GM23338 (cell line): ENCODE measurements at regions not wholly inside any gene's neighbourhood (a gene's known extent, or its start where the extent isn't known, plus 50 kb on each side); places are given as distances from the start of the nearest gene placed in this dataset.

Experiments
- ATAC-seq: fragments of 200-7000 bp; cut with Tn5 transposase; 3 replicates; pipeline ENCODE4 v1.9.1; 2020
- DNase-seq: peaks from one replicate; pipeline ENCODE4 v3.0.0-alpha.2; 2015; ENCODE audit warnings: low spot score
- H2AFZ ChIP-seq: fragments of 200-600 bp; sonication (generic); 2 replicates; pipeline ENCODE4 v1.8.0; 2016; ENCODE audit warnings: antibody characterized with exemption, mild to moderate bottlenecking, moderate library complexity
- H3F3A ChIP-seq: fragments of 200-600 bp; sonication (generic); replicated peaks from 2 replicates; pipeline ENCODE4 v1.8.0; 2017; ENCODE audit warnings: antibody characterized with exemption, mixed run types, low read depth
- H3K27ac ChIP-seq: fragments of 200-600 bp; sonication (generic); 2 replicates; pipeline ENCODE4 v1.6.1; 2016; ENCODE audit warnings: low read depth
- H3K27me3 ChIP-seq: fragments of 200-600 bp; sonication (generic); 2 replicates; pipeline ENCODE4 v1.8.0; 2016; ENCODE audit warnings: mild to moderate bottlenecking, mixed run types, moderate library complexity; ENCODE audit not compliant: insufficient read depth
- H3K36me3 ChIP-seq: fragments of 200-600 bp; sonication (generic); 2 replicates; pipeline ENCODE4 v1.8.0; 2016; ENCODE audit warnings: mild to moderate bottlenecking; ENCODE audit not compliant: insufficient read depth
- H3K4me1 ChIP-seq: fragments of 200-600 bp; sonication (generic); 2 replicates; pipeline ENCODE4 v1.8.0; 2016; ENCODE audit warnings: mild to moderate bottlenecking, moderate library complexity; ENCODE audit not compliant: insufficient read depth
- H3K4me2 ChIP-seq: fragments of 200-600 bp; sonication (generic); 2 replicates; pipeline ENCODE4 v1.7.1; 2017; ENCODE audit warnings: mixed run types
- H3K4me3 ChIP-seq: fragments of 200-600 bp; sonication (generic); 2 replicates; pipeline ENCODE4 v1.6.1; 2016; ENCODE audit warnings: mixed run types
- H3K79me2 ChIP-seq: fragments of 200-600 bp; sonication (generic); replicated peaks from 2 replicates; pipeline ENCODE4 v1.8.0; 2017; ENCODE audit warnings: mild to moderate bottlenecking; ENCODE audit not compliant: insufficient read depth
- H3K9me2 ChIP-seq: fragments of 200-600 bp; sonication (generic); 2 replicates; pipeline ENCODE4 v1.8.0; 2017; ENCODE audit not compliant: insufficient read depth
- H4K20me1 ChIP-seq: fragments of 200-600 bp; sonication (generic); replicated peaks from 2 replicates; pipeline ENCODE4 v1.8.0; 2017; ENCODE audit warnings: mild to moderate bottlenecking; ENCODE audit not compliant: insufficient read depth
- H3K27ac Mint-ChIP-seq: 2 replicates; pipeline ENCODE4 v1.8.0; 2020; ENCODE audit warnings: inconsistent platforms, mild to moderate bottlenecking, moderate library complexity, mixed read lengths
- H3K27me3 Mint-ChIP-seq: 3 replicates; pipeline ENCODE4 v1.8.0; 2022; ENCODE audit warnings: low read depth, mild to moderate bottlenecking, moderate library complexity, mixed read lengths, inconsistent platforms; ENCODE audit not compliant: insufficient read depth, poor library complexity
- H3K36me3 Mint-ChIP-seq: 3 replicates; pipeline ENCODE4 v1.8.0; 2021; ENCODE audit warnings: low read depth, mild to moderate bottlenecking, inconsistent platforms, moderate library complexity, mixed read lengths
- H3K4me1 Mint-ChIP-seq: 3 replicates; pipeline ENCODE4 v1.8.0; 2020; ENCODE audit warnings: mild to moderate bottlenecking, inconsistent platforms, mixed read lengths
- H3K4me3 Mint-ChIP-seq: 3 replicates; pipeline ENCODE4 v1.8.0; 2021; ENCODE audit warnings: moderate library complexity, mild to moderate bottlenecking, inconsistent platforms, mixed read lengths
- H3K9me3 Mint-ChIP-seq: 3 replicates; pipeline ENCODE4 v1.8.0; 2020; ENCODE audit warnings: moderate library complexity, mild to moderate bottlenecking, inconsistent platforms, mixed read lengths
- CREB1 ChIP-seq: fragments of 250-450 bp; sonication (Bioruptor Pico); IDR thresholded peaks from 2 replicates; pipeline ENCODE4 v1.5.0; 2020; ENCODE audit warnings: low read depth, mild to moderate bottlenecking, moderate library complexity
- CTCF ChIP-seq, 2 experiments: fragments of 200-600 bp in 1 of 2; sonication (generic) in 1 of 2; conservative IDR thresholded peaks; 2 replicates each; pipeline versions ENCODE4 v1.5.1 to v1.6.1; 2016 to 2017; ENCODE audit warnings: antibody characterized with exemption in 2 of 2, low read depth in 2 of 2, mild to moderate bottlenecking in 2 of 2, moderate library complexity in 1 of 2
- ETS1 ChIP-seq: IDR thresholded peaks from 2 replicates; pipeline ENCODE4 v1.6.1; 2016; ENCODE audit warnings: antibody characterized with exemption
- EZH2 ChIP-seq: fragments of 200-600 bp; sonication (generic); IDR thresholded peaks from one replicate; pipeline ENCODE4 v1.8.0; 2017; ENCODE audit warnings: antibody characterized with exemption, mild to moderate bottlenecking, low read depth; ENCODE audit not compliant: unreplicated experiment
- EZH2phosphoT487 ChIP-seq: fragments of 200-600 bp; sonication (generic); IDR thresholded peaks from one replicate; pipeline ENCODE4 v1.8.1; 2018; ENCODE audit warnings: antibody characterized with exemption; ENCODE audit not compliant: unreplicated experiment
- JUNB ChIP-seq: IDR thresholded peaks from one replicate; pipeline ENCODE4 v1.6.1; 2016; ENCODE audit warnings: antibody characterized with exemption; ENCODE audit not compliant: unreplicated experiment
- NANOG ChIP-seq: IDR thresholded peaks from 2 replicates; pipeline ENCODE4 v1.6.1; 2016; ENCODE audit warnings: antibody characterized with exemption, borderline replicate concordance
- POLR2AphosphoS5 ChIP-seq: IDR thresholded peaks from 2 replicates; pipeline ENCODE4 v1.6.1; 2016; ENCODE audit warnings: antibody characterized with exemption, low read depth
- REST ChIP-seq: IDR thresholded peaks from one replicate; pipeline ENCODE4 v1.6.1; 2018; ENCODE audit warnings: antibody characterized with exemption; ENCODE audit not compliant: unreplicated experiment
- STAT1 ChIP-seq: IDR thresholded peaks from one replicate; pipeline ENCODE4 v1.6.1; 2016; ENCODE audit warnings: antibody characterized with exemption; ENCODE audit not compliant: unreplicated experiment
- ZNF114 ChIP-seq: fragments of 250-450 bp; sonication (Bioruptor Pico); IDR thresholded peaks from 2 replicates; pipeline ENCODE4 v1.5.0; 2020; ENCODE audit warnings: mild to moderate bottlenecking, moderate library complexity
- ZNF331 ChIP-seq: fragments of 250-450 bp; sonication (Bioruptor Pico); IDR thresholded peaks from 2 replicates; pipeline ENCODE4 v1.5.0; 2020; ENCODE audit warnings: low read depth, mild to moderate bottlenecking, moderate library complexity
- ZNF462 ChIP-seq: fragments of 250-450 bp; sonication (Bioruptor Pico); IDR thresholded peaks from 2 replicates; pipeline ENCODE4 v1.5.0; 2020; ENCODE audit warnings: mild to moderate bottlenecking, moderate library complexity

- no peak for DNase-seq
- 0 out of 2 replicates have a peak, but pooled peaks cover 6% of the 10 kb centered on the region for H3K9me2 ChIP-seq
These were observed 344.5 kb upstream of the ITGA1 start for GRCh38 chr5:52443187-52443586.

More at GRCh38 chr5:52443187-52443586, 344.5 kb upstream of the ITGA1 start:
- no peak for TF ChIP-seq REST
- TF ChIP-seq ETS1 = no peak
- no peak for TF ChIP-seq CTCF (conservative IDR thresholded peaks at IDR 0.05; ENCODE audit: low read depth in 2 of 2)
- no peak for TF ChIP-seq EZH2
- TF ChIP-seq ZNF114 (CRISPR knock-in tag) = no peak
- no peak for TF ChIP-seq ZNF331 (CRISPR knock-in tag)
- no peak for TF ChIP-seq NANOG
- TF ChIP-seq ZNF462 (CRISPR knock-in tag) = no peak
- TF ChIP-seq POLR2AphosphoS5 = no peak
- TF ChIP-seq CREB1 (CRISPR knock-in tag) = no peak
- no peak for TF ChIP-seq EZH2phosphoT487
- TF ChIP-seq JUNB = no peak
- no peak for TF ChIP-seq STAT1
- Histone ChIP-seq H3K4me2 (no peak overlapping the region), H4K20me1 (no peaks in the 10 kb centered on the region), H3K79me2 (no peaks in the 10 kb centered on the region), H3K36me3 (no peaks in the 10 kb centered on the region), H3K27ac (no peak overlapping the region), H3K4me3 (no peak overlapping the region), H3F3A (no peaks in the 10 kb centered on the region), H3K27me3 (no peaks in the 10 kb centered on the region), H2AFZ (no peak overlapping the region), H3K4me1 (no peaks in the 10 kb centered on the region)
- Mint-ChIP-seq H3K27me3 (no peaks in the 10 kb centered on the region), H3K9me3 (peaks cover 6% of the 10 kb centered on the region; the same call in 1 of the 3 replicates), H3K36me3 (no peaks in the 10 kb centered on the region; the same call in 2 of the 3 replicates), H3K27ac (no peak overlapping the region; the same call in 1 of the 2 replicates), H3K4me3 (no peak overlapping the region), H3K4me1 (peaks cover 6% of the 10 kb centered on the region; the same call in 1 of the 3 replicates)
- no peak for ATAC-seq
